GM18511 (cell line): ENCODE measurements at regions not wholly inside any gene's neighbourhood (a gene's known extent, or its start where the extent isn't known, plus 50 kb on each side); places are given as distances from the start of the nearest gene placed in this dataset.

Experiments used
- ATAC-seq: cut with Tn5 transposase; IDR thresholded peaks from one replicate; pipeline ENCODE4 v1.9.1; 2021; ENCODE audit warnings: mild to moderate bottlenecking, moderate library complexity; ENCODE audit not compliant: unreplicated experiment

DNA sequence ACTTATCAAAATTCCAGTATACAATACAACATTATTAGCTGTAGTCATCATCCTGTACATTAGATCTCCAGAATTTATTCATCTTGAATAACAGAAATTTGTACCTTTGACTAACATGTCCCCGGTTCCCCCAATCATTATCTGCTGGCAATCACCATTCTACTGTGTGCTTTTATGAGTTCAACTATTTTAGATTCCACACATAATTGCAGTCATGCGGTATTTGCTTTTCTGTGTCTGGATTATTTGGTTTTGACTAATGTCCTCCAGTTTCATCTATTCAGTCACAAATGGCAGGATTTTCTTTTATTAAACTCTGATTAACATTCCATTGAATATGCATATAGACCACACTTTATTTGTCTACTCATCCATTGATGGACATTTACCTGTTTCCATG, 530.7 kb upstream of the SLITRK1 start:
- ATAC-seq, result no peak

DNA sequence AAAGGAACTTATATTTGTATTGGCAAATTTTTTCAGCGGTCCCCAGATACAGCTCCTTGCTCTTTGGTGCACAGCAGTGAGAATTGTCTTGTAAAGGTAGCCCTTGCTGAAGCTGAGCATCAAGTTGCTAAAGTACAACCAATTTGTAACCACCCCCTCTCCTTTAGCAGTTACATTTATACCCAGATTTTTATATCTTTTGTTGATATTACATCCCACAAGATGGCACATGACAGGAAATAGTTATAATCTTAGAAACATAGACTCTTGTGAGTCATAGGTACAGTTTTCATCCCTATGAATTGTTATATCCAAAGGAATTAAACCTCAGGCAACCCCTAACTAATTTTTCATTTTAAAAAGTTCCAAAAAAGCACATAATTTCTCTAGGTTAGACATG, 523.0 kb upstream of the SLITRK1 start:
- no peak for ATAC-seq

DNA sequence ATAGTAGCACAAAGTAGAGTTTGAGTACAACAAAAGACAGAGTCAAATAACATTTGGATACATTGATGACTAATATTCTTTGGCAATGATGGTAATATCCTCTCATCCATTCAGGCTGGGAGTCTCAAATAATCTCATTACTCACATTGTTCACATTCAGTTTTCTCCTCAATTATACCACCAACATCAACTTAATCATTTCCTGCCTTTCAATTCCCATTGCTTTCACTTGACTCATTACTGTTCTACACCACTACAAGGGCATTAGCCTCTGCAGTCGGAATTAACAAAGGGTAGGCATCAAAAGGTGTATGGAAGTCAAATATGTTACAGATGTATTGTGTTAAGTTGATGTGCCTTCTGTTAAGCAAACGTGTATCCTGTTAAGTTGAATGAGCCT, 518.4 kb upstream of the SLITRK1 start:
- ATAC-seq, result no peak

DNA sequence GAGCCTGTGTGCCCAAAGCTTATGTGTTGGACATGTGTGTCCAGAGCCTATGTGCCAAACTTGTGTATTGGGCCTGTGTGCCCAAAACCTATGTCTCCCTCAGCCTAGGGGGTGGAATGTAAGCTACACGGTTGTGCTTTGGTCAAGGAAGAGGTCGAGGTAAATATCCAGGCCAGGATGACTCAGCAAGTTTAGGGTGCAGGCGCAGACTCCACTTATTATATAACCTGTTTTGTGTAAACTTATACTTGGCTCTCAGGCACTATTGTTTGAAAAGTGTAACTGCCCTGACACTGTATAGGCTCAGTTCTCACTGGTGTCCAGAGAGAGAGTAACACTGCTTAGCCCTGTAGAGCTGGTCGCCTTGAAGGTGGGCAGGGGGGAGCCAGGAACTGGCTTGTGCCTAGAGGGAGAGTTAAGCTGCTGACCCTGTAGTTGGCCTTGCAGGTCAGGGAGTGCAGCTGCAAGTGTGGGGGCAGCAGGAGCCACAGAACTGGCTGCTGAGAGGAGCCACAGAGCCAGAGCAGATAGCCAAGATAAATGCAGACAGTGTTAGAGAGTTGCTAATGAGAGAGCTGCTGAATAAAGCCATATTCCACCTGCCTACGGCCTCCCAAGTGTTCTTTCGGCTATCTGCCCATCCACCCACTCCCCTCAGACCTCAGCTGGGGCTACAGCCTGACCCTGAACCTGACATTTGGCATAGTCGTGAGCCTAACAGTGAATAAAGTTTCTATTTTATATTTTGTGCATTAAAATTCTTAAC, 517.2 kb upstream of the SLITRK1 start:
- ATAC-seq, result no peak

DNA sequence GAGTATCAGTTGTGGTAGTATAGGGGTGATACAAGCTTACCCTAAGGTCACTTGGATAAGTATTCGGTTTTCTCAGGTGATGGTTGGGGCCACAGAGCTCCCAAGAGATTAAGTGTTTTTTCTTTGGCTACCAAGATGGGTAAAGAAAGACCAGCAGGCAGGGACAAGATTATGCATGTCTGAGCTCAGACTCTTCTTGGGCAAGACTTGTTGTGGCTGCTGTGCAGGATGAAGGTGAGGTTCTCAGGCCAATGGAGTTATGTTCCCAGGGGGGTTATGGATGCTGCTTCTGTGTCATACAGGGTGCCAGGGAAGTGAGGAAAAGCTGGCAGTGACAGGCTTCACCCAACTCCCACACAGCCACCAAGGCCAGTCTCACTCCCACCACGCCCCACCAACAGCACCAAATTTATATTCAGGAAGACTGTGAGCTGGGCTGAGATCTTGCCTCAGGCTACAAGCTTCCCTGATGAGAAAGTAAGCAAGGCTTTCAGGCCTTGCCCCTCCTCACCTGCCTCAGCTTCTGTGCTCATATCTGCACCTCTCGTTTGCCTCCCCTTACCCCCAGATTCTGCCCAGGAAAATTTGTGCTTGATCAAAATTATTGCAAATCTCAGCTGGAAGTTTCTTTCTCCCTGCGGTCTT, 511.8 kb upstream of the SLITRK1 start:
- no peak for ATAC-seq

DNA sequence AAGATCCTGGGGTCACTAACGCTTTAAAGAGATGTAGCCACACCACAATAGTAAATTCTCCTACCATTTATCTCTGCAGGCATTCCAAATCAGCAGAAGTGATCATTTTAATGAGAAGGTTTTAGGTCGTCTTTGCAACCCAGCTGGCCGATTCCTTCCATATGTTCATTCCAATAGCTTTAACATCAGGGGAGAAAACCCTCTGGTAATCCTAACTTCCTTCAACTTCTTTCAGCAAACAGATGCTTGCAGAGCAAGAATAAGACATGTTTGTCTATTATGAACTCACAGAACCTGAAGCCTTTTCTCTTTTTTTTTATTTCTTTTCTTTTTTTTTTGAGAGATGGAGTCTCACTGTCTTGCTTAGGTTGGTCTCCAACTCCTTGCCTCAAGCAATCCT, 498.6 kb upstream of the SLITRK1 start:
- ATAC-seq, result no peak

DNA sequence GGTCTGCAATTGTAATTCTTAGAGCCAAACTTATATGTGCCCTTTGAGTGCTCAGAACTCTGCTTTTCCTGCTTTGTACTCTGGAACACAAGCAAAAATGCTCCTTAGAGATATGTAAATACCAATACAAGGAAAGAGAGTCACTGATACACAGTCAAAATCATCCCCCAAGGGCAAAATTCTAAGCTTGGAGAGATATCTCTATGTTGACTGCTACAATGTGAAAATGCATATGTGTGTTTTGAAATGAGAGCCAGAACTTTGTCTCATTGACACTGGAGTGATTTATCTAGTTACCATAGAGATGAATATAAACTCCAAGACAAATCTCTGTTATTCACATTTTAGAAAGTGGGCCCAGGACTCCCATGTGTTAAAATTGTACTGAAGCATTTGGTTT, 494.8 kb upstream of the SLITRK1 start:
- no peak for ATAC-seq

DNA sequence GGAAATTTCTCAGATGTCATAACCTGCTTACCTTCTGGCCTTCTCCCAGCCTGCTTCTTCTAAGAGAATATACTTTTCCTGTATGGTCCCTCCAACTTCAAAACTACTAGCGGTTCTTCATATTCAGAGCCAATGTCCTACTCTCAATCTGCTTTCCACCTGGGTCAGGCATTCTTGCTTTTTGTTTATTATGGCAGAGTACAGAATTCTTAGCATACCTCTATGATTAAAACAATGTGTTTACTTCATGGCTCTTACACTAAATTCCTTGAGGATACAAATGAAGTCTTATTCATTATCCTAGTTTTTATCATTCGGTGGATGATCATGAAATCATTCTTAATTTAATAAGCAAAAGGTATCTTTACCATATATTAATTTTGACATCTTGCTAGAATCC, 484.2 kb upstream of the SLITRK1 start:
- ATAC-seq, result no peak

DNA sequence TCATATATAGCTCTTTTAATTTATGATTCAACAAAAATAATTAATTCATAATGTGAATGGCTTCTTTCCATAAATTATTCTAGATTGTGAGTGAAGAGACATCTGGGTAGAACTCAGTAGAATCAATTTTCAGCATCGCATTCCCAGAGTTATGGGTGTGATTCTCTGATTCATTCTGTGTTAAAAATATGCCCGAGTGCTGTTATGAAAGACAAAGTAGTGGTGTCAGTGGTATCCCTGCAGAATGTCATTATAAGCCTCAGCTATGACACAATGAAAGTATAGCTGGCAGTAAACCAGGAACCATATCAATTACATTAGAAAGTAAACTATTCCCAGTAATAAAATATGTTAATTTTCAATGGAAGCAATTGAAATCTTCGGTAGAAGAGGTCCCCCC, 480.5 kb upstream of the SLITRK1 start:
- ATAC-seq, result no peak

DNA sequence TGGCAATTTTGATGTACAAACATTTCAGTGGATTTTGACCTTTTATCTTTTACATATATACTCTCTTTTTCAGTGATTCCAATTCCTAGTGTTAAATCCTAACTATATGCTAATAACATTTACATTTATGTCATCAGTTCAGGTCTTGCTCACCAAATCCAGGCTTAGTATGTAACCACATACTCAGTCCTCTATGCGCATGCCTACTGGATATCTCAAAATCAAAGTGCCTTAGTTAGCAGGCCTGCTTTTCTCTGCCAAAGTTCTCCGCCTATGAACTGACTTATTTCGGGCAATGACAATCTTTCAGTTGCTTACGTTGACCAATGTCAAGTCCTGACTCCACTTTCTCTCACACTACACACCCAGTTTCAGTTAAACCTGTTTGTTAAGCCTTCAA, 478.5 kb upstream of the SLITRK1 start:
- no peak for ATAC-seq

DNA sequence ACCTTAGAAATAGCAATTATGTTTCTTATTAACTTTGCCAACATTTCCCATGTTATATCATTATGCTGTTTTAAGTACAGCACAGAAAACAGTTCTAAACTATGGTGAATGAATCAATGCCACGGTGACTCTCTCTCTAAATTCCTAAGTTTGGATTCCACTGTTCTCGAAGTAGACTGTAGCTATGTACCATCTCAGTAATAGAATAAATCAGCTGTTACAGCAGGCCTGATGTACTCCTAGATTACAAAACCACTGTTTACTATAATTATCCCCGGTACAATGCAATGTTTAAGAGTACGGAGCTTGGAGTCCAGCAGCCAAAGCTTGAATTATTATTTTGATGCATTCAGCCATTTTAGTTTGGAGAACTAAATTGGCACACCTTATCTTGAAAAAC, 476.3 kb upstream of the SLITRK1 start:
- no peak for ATAC-seq

DNA sequence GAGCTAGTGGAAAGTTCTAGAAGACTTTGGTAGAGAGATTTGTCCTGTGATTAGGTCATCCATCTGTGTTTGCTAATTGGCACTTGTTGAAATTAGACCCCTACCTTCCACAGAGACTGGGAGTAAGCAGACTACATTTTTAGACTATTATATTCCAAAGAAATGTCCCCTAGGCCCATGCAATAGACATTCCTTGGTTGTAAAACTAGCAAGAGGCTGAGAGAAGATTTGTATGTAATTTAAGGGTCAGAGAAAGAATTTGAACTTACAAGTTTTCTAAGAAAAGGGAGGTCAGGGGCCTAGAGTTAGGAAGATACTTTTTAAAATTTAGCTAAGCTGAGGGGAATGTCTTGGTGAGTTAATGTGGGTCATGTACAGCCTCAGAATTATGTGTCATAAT, 470.7 kb upstream of the SLITRK1 start:
- ATAC-seq, result no peak

DNA sequence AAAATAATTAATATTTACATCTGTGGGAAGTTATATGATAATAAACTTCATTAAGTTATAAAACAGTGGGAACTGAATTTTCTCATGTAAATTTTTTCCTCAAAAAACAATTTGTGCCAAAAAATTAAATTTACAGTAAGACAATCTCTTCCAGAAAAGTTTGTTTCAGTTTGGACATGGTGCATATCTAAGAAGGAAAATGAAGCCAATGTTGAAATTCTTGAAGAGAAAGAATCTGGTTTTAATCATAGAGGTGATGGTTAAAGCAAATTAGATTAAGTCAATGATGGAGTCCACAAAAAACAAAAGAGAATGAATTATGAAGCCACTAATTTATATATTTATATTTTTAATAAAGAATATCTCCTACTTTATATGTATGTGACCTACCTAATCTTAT, 457.2 kb upstream of the SLITRK1 start:
- no peak for ATAC-seq

DNA sequence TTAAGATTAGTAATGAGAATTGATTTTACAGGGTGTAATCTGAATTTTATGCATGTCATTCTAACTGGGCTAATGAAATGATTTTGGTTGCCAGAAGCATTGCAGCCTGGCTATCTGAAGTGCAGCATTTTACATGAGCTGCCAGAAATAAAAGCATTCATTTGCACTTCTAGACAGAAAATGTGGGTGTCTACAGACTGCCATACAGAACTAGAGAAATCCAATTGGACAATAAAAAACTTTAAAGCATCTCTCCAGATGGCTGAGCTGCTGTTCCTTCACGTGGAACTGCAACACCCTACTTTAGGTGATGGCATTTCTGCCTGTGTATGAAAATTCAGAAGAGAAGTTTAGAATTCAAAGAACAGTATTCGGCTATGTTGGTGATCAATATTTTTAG, 450.1 kb upstream of the SLITRK1 start:
- ATAC-seq, result no peak

DNA sequence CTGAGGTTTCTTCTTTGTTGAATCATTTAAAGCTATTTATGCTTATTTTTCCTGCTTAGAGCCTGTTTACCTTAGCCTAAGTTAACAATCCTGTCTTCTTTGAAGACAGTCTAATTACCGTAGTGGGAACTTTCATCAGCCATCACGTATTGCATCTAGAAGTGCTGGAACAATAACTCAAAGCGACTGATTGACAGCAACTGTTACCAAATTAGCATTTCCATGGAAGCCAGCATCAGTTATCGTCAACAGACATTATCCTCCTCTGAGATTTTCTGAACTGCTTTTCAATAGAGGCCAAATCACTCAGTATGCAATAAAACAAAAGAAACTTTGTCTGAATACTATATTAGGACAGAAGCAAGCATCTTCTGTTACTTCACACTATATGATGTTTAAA, 433.3 kb upstream of the SLITRK1 start:
- no peak for ATAC-seq

DNA sequence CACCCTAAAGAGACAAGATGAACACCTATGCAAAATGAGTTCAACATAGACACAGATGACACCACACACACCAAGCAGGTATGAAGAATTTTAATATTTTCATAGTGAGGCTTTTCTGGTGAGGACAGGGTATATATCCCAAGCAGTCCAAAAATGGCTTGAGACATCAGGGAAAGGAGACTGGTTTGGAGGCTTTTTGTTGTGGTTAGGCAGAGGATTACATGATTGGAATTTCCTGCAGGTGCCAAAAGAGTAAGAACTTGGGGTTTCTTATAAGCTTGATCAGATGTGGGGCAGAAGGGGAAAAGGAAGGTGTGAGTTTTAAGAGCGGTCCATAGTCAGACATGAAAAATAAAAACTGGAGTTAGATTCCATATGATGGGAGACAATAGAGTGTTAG, 420.8 kb upstream of the SLITRK1 start:
- ATAC-seq, result no peak

DNA sequence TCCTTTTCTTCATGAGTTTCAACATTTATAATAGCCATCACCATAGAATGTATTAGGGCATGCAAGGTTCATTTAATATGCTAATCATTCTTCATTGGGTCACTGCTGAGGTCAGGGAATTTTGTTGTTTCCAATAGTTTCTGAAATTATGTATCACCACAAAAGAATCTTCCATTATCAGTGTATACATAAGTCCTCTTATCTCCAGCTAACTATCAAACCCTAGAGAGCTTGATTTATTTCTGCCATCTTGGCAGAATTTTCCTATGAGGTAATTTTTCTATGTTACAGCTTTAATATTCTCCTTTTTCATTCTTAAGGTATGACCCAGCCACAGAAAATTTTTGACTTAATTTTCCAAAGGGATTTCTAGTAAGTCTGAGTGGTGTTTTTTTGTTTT, 415.0 kb upstream of the SLITRK1 start:
- no peak for ATAC-seq

DNA sequence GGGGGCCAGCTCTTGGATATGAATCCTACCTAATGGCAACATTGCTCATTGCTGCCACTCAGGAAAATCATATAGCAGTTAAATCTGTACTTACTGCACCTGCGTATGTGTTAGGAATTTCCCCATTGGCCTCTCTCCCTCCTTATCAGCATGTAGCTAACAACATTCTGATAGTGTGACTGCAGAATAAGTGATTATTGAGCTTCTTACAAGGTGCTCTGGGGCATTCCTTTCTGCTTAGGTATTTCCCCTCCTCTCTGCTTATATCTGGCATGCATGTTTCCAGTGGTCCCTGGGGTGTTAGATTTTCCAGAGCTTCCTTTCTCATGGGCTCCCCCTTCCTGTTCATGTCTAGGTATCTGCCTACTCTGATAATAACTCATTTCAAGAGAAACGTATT, 414.1 kb upstream of the SLITRK1 start:
- ATAC-seq, result no peak

DNA sequence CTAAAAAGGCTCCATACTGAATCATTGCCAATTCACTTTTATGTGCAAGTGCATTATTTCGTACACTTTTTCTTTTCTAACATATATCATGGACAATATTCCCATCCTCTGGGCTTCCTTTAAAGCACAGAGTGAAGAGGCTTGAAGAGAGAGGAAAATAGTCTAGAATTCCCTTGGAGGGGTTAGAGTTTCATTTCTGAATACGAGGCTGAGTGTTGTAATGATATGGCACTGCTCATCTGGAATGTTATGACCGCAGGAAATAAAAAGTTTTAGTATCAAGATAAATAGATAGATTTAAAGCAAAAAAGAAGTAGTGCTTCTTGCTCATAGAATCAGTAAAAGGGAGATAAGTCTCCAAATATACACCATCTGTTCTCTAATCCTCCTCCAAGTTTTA, 412.3 kb upstream of the SLITRK1 start:
- ATAC-seq, result no peak

DNA sequence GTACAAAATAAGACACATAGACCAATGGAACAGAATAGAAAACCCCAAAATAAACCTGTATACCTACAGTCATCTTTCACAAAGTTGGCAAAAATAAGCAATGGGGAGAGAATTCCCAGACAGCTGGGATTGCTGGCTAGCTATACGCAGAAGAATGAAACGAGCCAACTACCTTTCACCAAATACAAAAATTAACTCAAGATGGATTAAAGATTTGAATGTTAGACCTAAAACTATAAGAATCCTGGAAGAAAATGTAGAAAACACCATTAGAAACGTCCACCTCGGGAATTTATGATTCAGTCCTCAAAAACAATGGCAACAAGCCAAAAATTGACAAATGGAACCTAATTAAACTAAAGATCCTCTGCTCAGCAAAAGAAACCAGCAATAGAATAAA, 408.1 kb upstream of the SLITRK1 start:
- ATAC-seq, result no peak

DNA sequence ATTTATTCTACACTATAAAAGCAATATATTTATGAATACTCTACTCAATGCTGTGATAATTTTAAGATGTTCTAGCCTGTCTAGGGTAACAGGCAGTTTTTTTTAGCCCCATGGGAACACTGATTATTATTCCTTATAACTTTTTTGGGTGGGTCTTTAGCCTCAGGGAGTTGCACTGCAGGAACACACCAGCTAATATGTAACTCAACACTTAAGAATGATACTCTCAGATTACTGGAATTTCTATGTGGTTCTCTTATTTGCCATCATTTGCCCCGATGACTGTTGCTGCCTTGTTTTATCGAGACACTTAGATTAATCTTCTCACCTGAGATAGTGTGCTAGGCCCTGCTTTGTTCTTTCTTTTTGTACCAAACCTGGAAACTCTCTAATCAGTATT, 396.9 kb upstream of the SLITRK1 start:
- no peak for ATAC-seq

DNA sequence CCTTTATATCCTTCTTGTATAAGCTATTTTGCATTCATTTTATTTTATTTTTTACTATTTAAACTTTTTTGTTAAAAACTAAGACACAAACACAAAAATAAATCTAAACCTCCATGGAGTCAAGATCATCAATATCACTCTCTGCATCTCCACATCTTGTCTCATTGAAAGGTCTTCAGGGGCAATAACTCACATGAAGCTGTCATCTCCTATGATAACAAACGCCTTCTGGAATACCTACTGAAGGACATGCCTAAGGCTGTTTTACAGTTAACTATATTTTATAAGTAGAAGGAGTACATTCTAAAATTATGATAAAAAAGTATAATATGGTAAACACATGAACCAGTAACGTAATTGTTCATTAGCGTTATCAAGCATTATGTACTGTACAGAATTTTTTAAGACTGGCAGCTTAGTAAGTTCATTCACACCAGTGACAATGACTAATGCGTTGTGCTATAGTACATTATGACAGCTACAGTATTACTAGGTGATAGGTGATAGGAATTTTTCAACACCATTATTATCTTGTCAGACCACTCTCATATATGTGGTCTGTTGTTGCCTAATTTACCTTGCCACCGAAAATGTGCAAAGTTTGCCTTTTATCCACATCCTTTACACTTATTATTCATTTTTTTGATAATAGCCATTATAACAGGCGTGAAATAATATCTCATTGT, 390.7 kb upstream of the SLITRK1 start:
- ATAC-seq, result no peak
